ENCODE measurements at regions not wholly inside any gene's neighbourhood (a gene's known extent, or its start where the extent isn't known, plus 50 kb on each side); places are given as distances from the start of the nearest gene placed in this dataset.
A peak's percentile ranks its signal among the peaks of the same experiment; 100 is the strongest.

DNA sequence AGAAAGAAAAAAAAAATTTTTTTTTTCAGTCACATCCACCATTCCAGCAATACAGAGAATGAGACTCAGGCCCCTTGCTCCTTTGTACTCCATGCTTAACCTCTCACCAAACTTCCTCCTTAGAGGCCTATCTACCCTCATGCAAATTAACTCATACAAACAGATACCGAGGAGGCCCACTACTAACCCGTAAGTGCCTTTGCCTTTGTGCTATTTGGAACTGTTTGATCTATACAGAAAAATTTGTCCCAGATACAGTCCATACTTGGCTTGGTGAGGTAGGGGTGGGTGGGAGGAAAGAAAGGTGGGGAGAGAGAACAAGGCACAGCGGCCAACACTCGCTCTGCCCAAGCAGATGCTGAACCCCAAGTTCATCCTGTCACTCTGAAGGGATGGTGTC lies 87.8 kb upstream of the DUSP5 start:
- ChIA-PET POLR2A (no interaction called here), CTCF (no interaction called here)
- H3K4me1 Mint-ChIP-seq = peaks cover 11 to 25% (median 20%) of the 10 kb centered on the region in 3 donors
- H3K27ac Mint-ChIP-seq = no peak overlapping the region
- no peak for DNase-seq
- Histone ChIP-seq H3K4me1 (ENCODE audit: control insufficient read depth in 1 of 2, extremely low read depth in 1 of 2, insufficient read depth in 2 of 2, low read length in 2 of 2) (peaks cover 2 to 21% of the 10 kb centered on the region in 2 experiments), H3K36me3 (ENCODE audit: control insufficient read depth in 2 of 2, extremely low read depth in 1 of 2, insufficient read depth in 1 of 2, low read length in 1 of 2) (no peaks in the 10 kb centered on the region), H3K9me3 (no peaks in the 10 kb centered on the region), H3K27ac (ENCODE audit: low read length) (no peak overlapping the region), H3K27me3 (replicated peaks in 1 of 2; ENCODE audit: control insufficient read depth in 2 of 2, extremely low read depth in 1 of 2, insufficient read depth in 2 of 2, low read length in 1 of 2) (peaks cover 0 to 4% of the 10 kb centered on the region in 2 experiments), H3K4me3 (ENCODE audit: control insufficient read depth in 1 of 2, extremely low read depth in 1 of 2, low read length in 1 of 2) (no peak overlapping the region)
- no peaks in the 10 kb centered on the region for H3K9me3 Mint-ChIP-seq
- H3K4me3 Mint-ChIP-seq = no peak overlapping the region
- 100% methylated on average over 2 of the region's 4 CpGs for WGBS (ENCODE audit: insufficient coverage)
- no peak for ATAC-seq (replicated peaks in 1 of 4)
- H3K27me3 Mint-ChIP-seq = no peaks in the 10 kb centered on the region
- no peaks in the 10 kb centered on the region for H3K36me3 Mint-ChIP-seq

- Mint-ChIP-seq H3K4me1 (peaks cover 15 to 31% (median 26%) of the 10 kb centered on the region in 3 donors), H3K27ac (no peak overlapping the region), H3K36me3 (no peaks in the 10 kb centered on the region), H3K9me3 (no peaks in the 10 kb centered on the region), H3K4me3 (no peak overlapping the region), H3K27me3 (no peaks in the 10 kb centered on the region)
- H3K36me3 ChIP-seq (ENCODE audit: control insufficient read depth in 2 of 2, extremely low read depth in 1 of 2, insufficient read depth in 1 of 2, low read length in 1 of 2) = no peaks in the 10 kb centered on the region
- ATAC-seq (replicated peaks in 1 of 4) (no peak), DNase-seq (no peak)
- POLR2A ChIA-PET = no interaction called here
- H3K4me1 ChIP-seq (ENCODE audit: control insufficient read depth in 1 of 2, extremely low read depth in 1 of 2, insufficient read depth in 2 of 2, low read length in 2 of 2) = peaks cover 6 to 26% of the 10 kb centered on the region in 2 experiments
- CTCF ChIA-PET = no interaction called here
- H3K4me3 ChIP-seq (ENCODE audit: control insufficient read depth in 1 of 2, extremely low read depth in 1 of 2, low read length in 1 of 2) = no peak overlapping the region
- 91% methylated on average over 7 of the region's 11 CpGs for WGBS (ENCODE audit: insufficient coverage)
- no peaks in the 10 kb centered on the region for H3K9me3 ChIP-seq
- no peak overlapping the region for H3K27ac ChIP-seq (ENCODE audit: low read length)
- peaks cover 0 to 4% of the 10 kb centered on the region in 2 experiments for H3K27me3 ChIP-seq (replicated peaks in 1 of 2; ENCODE audit: control insufficient read depth in 2 of 2, extremely low read depth in 1 of 2, insufficient read depth in 2 of 2, low read length in 1 of 2)
Measured at GRCh38 chr10:110410329-110411046, 87.2 kb upstream of the DUSP5 start.

- Histone ChIP-seq H3K36me3 (ENCODE audit: control insufficient read depth in 2 of 2, extremely low read depth in 1 of 2, insufficient read depth in 1 of 2, low read length in 1 of 2) (no peaks in the 10 kb centered on the region), H3K9me3 (no peaks in the 10 kb centered on the region), H3K4me1 (ENCODE audit: control insufficient read depth in 1 of 2, extremely low read depth in 1 of 2, insufficient read depth in 2 of 2, low read length in 2 of 2) (peaks cover 6 to 32% of the 10 kb centered on the region in 2 experiments), H3K4me3 (ENCODE audit: control insufficient read depth in 1 of 2, extremely low read depth in 1 of 2, low read length in 1 of 2) (no peak overlapping the region), H3K27ac (ENCODE audit: low read length) (no peak overlapping the region), H3K27me3 (replicated peaks in 1 of 2; ENCODE audit: control insufficient read depth in 2 of 2, extremely low read depth in 1 of 2, insufficient read depth in 2 of 2, low read length in 1 of 2) (peaks cover 0 to 4% of the 10 kb centered on the region in 2 experiments)
- Mint-ChIP-seq H3K9me3 (no peaks in the 10 kb centered on the region), H3K4me1 (peaks cover 19 to 36% (median 31%) of the 10 kb centered on the region in 3 donors), H3K36me3 (no peaks in the 10 kb centered on the region), H3K27ac (no peak overlapping the region), H3K27me3 (no peaks in the 10 kb centered on the region), H3K4me3 (peak overlapping the region in 1 of 3 donors; percentile 15)
- ChIA-PET POLR2A (interaction anchor here in 1 of 2 donors (0.6 kb wide), 1 partner anchor 39 kb away, joined by 5 read pairs; no protein-coding TSS in a partner anchor), CTCF (no interaction called here)
- ATAC-seq (replicated peaks in 1 of 4) (no peak), DNase-seq (no peak)
- WGBS (ENCODE audit: insufficient coverage) = 94% methylated on average over 6 of the region's 9 CpGs
Measured at GRCh38 chr10:110411047-110411410, 86.7 kb upstream of the DUSP5 start.

- no peaks in the 10 kb centered on the region for H3K9me3 Mint-ChIP-seq
- Histone ChIP-seq H3K27ac (ENCODE audit: low read length) (peak overlapping the region; percentile 88), H3K4me3 (ENCODE audit: control insufficient read depth in 1 of 2, extremely low read depth in 1 of 2, low read length in 1 of 2) (no peak overlapping the region), H3K36me3 (ENCODE audit: control insufficient read depth in 2 of 2, extremely low read depth in 1 of 2, insufficient read depth in 1 of 2, low read length in 1 of 2) (no peaks in the 10 kb centered on the region), H3K4me1 (ENCODE audit: control insufficient read depth in 1 of 2, extremely low read depth in 1 of 2, insufficient read depth in 2 of 2, low read length in 2 of 2) (peaks cover 6 to 49% of the 10 kb centered on the region in 2 experiments), H3K27me3 (replicated peaks in 1 of 2; ENCODE audit: control insufficient read depth in 2 of 2, extremely low read depth in 1 of 2, insufficient read depth in 2 of 2, low read length in 1 of 2) (peaks cover 0 to 4% of the 10 kb centered on the region in 2 experiments), H3K9me3 (no peaks in the 10 kb centered on the region)
- ATAC-seq (replicated peaks in 1 of 4) (no peak), DNase-seq (no peak)
- ChIA-PET POLR2A (no interaction called here), CTCF (interaction anchor here (1.0 to 3.2 kb wide), 3 partner anchors 42 to 85 kb away, joined by 3 to 19 read pairs (median 3); no protein-coding TSS in a partner anchor)
- no peak overlapping the region for H3K4me3 Mint-ChIP-seq
- no peaks in the 10 kb centered on the region for H3K36me3 Mint-ChIP-seq
- 80% methylated on average over 1 of the region's 2 CpGs for WGBS (ENCODE audit: insufficient coverage)
- H3K27me3 Mint-ChIP-seq = no peaks in the 10 kb centered on the region
- H3K27ac Mint-ChIP-seq = peak overlapping the region; percentile 25 to 68
- H3K4me1 Mint-ChIP-seq = peaks cover 22 to 39% (median 34%) of the 10 kb centered on the region in 3 donors
Measured at GRCh38 chr10:110413049-110413783, 84.5 kb upstream of the DUSP5 start.

- ChIA-PET CTCF (interaction anchor here (0.9 to 3.2 kb wide), 5 partner anchors 57 to 85 kb away, joined by 3 to 19 read pairs (median 4); no protein-coding TSS in a partner anchor), POLR2A (interaction anchor here in 1 of 2 donors (1.3 kb wide), 1 partner anchor 85 kb away, joined by 3 read pairs; no protein-coding TSS in a partner anchor)
- H3K4me1 ChIP-seq (ENCODE audit: control insufficient read depth in 1 of 2, extremely low read depth in 1 of 2, insufficient read depth in 2 of 2, low read length in 2 of 2) = peaks cover 6 to 50% of the 10 kb centered on the region in 2 experiments
Measured at GRCh38 chr10:110413903-110414547, 83.7 kb upstream of the DUSP5 start.

More at GRCh38 chr10:110413903-110414547, 83.7 kb upstream of the DUSP5 start:
- no peaks in the 10 kb centered on the region for H3K9me3 ChIP-seq
- peaks cover 0 to 3% of the 10 kb centered on the region in 2 experiments for H3K27me3 ChIP-seq (replicated peaks in 1 of 2; ENCODE audit: control insufficient read depth in 2 of 2, extremely low read depth in 1 of 2, insufficient read depth in 2 of 2, low read length in 1 of 2)
- H3K4me3 ChIP-seq (ENCODE audit: control insufficient read depth in 1 of 2, extremely low read depth in 1 of 2, low read length in 1 of 2) = no peak overlapping the region
- H3K36me3 ChIP-seq (ENCODE audit: control insufficient read depth in 2 of 2, extremely low read depth in 1 of 2, insufficient read depth in 1 of 2, low read length in 1 of 2) = no peaks in the 10 kb centered on the region
- peak in 3 of 4 experiments; percentile 7 to 23 (median 8) for ATAC-seq (replicated peaks in 1 of 4)
- no peaks in the 10 kb centered on the region for H3K27me3 Mint-ChIP-seq
- no peaks in the 10 kb centered on the region for H3K9me3 Mint-ChIP-seq
- WGBS (ENCODE audit: insufficient coverage) = 83% methylated on average over 7 of the region's 11 CpGs
- H3K27ac Mint-ChIP-seq = peak overlapping the region; percentile 81 to 89
- no peaks in the 10 kb centered on the region for H3K36me3 Mint-ChIP-seq
- peaks cover 23 to 39% (median 34%) of the 10 kb centered on the region in 3 donors for H3K4me1 Mint-ChIP-seq
- H3K4me3 Mint-ChIP-seq = peak overlapping the region in 2 of 3 donors; percentile 17 to 63
- DNase-seq = peak in 1 of 35 experiments; percentile 25
- H3K27ac ChIP-seq (ENCODE audit: low read length) = peak overlapping the region; percentile 88
